ENCODE measurements at regions not wholly inside any gene's neighbourhood (a gene's known extent, or its start where the extent isn't known, plus 50 kb on each side); places are given as distances from the start of the nearest gene placed in this dataset.

DNA sequence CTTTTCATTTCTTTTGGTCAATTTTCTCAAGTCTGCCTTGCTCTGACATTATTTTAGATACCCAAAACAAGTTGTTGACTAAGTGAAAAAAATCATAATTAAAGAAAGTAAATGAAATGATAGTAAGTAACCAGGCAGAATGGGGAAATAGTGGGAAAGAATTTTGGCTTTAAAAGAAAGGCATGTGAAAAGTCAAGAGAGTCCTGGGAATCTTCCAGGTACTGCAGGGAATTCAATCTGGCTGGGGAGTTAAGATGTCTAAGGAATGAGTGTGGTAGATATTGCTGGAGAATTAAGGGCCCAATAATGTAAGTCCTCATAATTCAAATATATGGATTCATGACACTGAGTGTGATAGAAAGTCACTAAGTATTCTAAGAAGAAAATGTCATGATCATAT lies 123.1 kb upstream of the PAPPA start:
- DNase-seq (ENCODE audit: low read depth, low spot score) (no peak), ATAC-seq (no peak)
- H3K4me3 ChIP-seq (ENCODE audit: low read depth in 2 of 2, low read length in 2 of 2) = no peak overlapping the region
- ChIA-PET CTCF (no interaction called here), POLR2A (no interaction called here)
- H3K27ac ChIP-seq (ENCODE audit: low read length) = no peak overlapping the region
- intact Hi-C loops (cut with micrococcal nuclease; ENCODE audit: unreplicated experiment) (no loop called here), in situ Hi-C loops (cut with HindIII; ENCODE audit: low pct_unique_long_range_greater_than_20kb, low sequenced_read_pairs) (no loop called here)
- BruUV-seq (replicated peaks) = no TSS peak
- no peaks in the 10 kb centered on the region for H3K4me1 ChIP-seq (ENCODE audit: control insufficient read depth, insufficient read depth, low read length)
- no peaks in the 10 kb centered on the region for H3K36me3 ChIP-seq (ENCODE audit: control insufficient read depth, insufficient read depth, low read length)
- TF ChIP-seq, protein P1, sequence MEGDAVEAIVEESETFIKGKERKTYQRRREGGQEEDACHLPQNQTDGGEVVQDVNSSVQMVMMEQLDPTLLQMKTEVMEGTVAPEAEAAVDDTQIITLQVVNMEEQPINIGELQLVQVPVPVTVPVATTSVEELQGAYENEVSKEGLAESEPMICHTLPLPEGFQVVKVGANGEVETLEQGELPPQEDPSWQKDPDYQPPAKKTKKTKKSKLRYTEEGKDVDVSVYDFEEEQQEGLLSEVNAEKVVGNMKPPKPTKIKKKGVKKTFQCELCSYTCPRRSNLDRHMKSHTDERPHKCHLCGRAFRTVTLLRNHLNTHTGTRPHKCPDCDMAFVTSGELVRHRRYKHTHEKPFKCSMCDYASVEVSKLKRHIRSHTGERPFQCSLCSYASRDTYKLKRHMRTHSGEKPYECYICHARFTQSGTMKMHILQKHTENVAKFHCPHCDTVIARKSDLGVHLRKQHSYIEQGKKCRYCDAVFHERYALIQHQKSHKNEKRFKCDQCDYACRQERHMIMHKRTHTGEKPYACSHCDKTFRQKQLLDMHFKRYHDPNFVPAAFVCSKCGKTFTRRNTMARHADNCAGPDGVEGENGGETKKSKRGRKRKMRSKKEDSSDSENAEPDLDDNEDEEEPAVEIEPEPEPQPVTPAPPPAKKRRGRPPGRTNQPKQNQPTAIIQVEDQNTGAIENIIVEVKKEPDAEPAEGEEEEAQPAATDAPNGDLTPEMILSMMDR (IDR thresholded peaks at IDR 0.05) = no peak
- TF ChIP-seq TCF7L2 (IDR thresholded peaks at IDR 0.05; ENCODE audit: low read depth, low read length) (no peak), SIN3A (IDR thresholded peaks at IDR 0.05; ENCODE audit: borderline replicate concordance, insufficient read depth, low read depth, low read length) (no peak), POLR2AphosphoS5 (IDR thresholded peaks at IDR 0.05; ENCODE audit: low read depth, low read length) (no peak)
- TF ChIP-seq, protein P2, sequence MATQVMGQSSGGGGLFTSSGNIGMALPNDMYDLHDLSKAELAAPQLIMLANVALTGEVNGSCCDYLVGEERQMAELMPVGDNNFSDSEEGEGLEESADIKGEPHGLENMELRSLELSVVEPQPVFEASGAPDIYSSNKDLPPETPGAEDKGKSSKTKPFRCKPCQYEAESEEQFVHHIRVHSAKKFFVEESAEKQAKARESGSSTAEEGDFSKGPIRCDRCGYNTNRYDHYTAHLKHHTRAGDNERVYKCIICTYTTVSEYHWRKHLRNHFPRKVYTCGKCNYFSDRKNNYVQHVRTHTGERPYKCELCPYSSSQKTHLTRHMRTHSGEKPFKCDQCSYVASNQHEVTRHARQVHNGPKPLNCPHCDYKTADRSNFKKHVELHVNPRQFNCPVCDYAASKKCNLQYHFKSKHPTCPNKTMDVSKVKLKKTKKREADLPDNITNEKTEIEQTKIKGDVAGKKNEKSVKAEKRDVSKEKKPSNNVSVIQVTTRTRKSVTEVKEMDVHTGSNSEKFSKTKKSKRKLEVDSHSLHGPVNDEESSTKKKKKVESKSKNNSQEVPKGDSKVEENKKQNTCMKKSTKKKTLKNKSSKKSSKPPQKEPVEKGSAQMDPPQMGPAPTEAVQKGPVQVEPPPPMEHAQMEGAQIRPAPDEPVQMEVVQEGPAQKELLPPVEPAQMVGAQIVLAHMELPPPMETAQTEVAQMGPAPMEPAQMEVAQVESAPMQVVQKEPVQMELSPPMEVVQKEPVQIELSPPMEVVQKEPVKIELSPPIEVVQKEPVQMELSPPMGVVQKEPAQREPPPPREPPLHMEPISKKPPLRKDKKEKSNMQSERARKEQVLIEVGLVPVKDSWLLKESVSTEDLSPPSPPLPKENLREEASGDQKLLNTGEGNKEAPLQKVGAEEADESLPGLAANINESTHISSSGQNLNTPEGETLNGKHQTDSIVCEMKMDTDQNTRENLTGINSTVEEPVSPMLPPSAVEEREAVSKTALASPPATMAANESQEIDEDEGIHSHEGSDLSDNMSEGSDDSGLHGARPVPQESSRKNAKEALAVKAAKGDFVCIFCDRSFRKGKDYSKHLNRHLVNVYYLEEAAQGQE (IDR thresholded peaks at IDR 0.05; ENCODE audit: insufficient read depth in 1 of 2, low read depth in 2 of 2, low read length in 1 of 2) = no peak
- no peaks in the 10 kb centered on the region for H3K27me3 ChIP-seq (ENCODE audit: control insufficient read depth, insufficient read depth, low read length)
- H3K9me3 ChIP-seq (ENCODE audit: control insufficient read depth, insufficient read depth, low read depth, low read length) = no peaks in the 10 kb centered on the region

- ATAC-seq = no peak
- CTCF ChIA-PET = no interaction called here
- H3K27ac ChIP-seq (ENCODE audit: low read length) = no peak overlapping the region
These were observed 120.7 kb upstream of the PAPPA start for GRCh38 chr9:116032683-116033440.

More at GRCh38 chr9:116032683-116033440, 120.7 kb upstream of the PAPPA start:
- no peak for DNase-seq (ENCODE audit: low read depth, low spot score)
- Histone ChIP-seq H3K4me3 (ENCODE audit: low read depth in 2 of 2, low read length in 2 of 2) (no peak overlapping the region), H3K36me3 (ENCODE audit: control insufficient read depth, insufficient read depth, low read length) (no peaks in the 10 kb centered on the region), H3K27me3 (ENCODE audit: control insufficient read depth, insufficient read depth, low read length) (no peaks in the 10 kb centered on the region), H3K4me1 (ENCODE audit: control insufficient read depth, insufficient read depth, low read length) (no peaks in the 10 kb centered on the region), H3K9me3 (ENCODE audit: control insufficient read depth, insufficient read depth, low read depth, low read length) (no peaks in the 10 kb centered on the region)
- in situ Hi-C loops (cut with HindIII; ENCODE audit: low pct_unique_long_range_greater_than_20kb, low sequenced_read_pairs) = no loop called here
- intact Hi-C loops (cut with micrococcal nuclease; ENCODE audit: unreplicated experiment) = no loop called here
- POLR2A ChIA-PET = no interaction called here
- no TSS peak for BruUV-seq (replicated peaks)
- TF ChIP-seq, protein P2 (IDR thresholded peaks at IDR 0.05; ENCODE audit: insufficient read depth in 1 of 2, low read depth in 2 of 2, low read length in 1 of 2) = no peak
- no peak for TF ChIP-seq SIN3A (IDR thresholded peaks at IDR 0.05; ENCODE audit: borderline replicate concordance, insufficient read depth, low read depth, low read length)
- TF ChIP-seq, protein P1 (IDR thresholded peaks at IDR 0.05) = no peak
